H9 (cell line): ENCODE measurements at regions not wholly inside any gene's neighbourhood (a gene's known extent, or its start where the extent isn't known, plus 50 kb on each side); places are given as distances from the start of the nearest gene placed in this dataset.

Experiments
- DNase-seq: peaks from one replicate; pipeline ENCODE4 v3.0.0-alpha.2; 2017
- H2AFZ ChIP-seq: one replicate; pipeline ENCODE4 v1.6.1; 2013; ENCODE audit warnings: mild to moderate bottlenecking, low read length, control low read depth, moderate library complexity
- H2AK5ac ChIP-seq: 2 replicates; pipeline ENCODE4 v1.6.1; 2013; ENCODE audit warnings: low read length, control low read depth, mixed read lengths; ENCODE audit not compliant: insufficient read length
- H2BK120ac ChIP-seq: one replicate; pipeline ENCODE4 v1.6.1; 2013; ENCODE audit warnings: low read depth, mild to moderate bottlenecking, low read length, control low read depth, inconsistent platforms; ENCODE audit not compliant: poor library complexity, severe bottlenecking
- H2BK12ac ChIP-seq: 2 replicates; pipeline ENCODE4 v1.6.1; 2013; ENCODE audit warnings: low read length, control low read depth, mixed read lengths, low read depth; ENCODE audit not compliant: insufficient read length
- H2BK15ac ChIP-seq: 2 replicates; pipeline ENCODE4 v1.6.1; 2013; ENCODE audit warnings: low read depth, low read length, control low read depth
- H2BK20ac ChIP-seq: one replicate; pipeline ENCODE4 v1.6.1; 2013; ENCODE audit warnings: low read depth, mild to moderate bottlenecking, low read length, control low read depth, inconsistent platforms; ENCODE audit not compliant: poor library complexity, severe bottlenecking
- H2BK5ac ChIP-seq: 2 replicates; pipeline ENCODE4 v1.6.1; 2013; ENCODE audit warnings: low read length, control low read depth, mixed read lengths; ENCODE audit not compliant: insufficient read length
- H3K14ac ChIP-seq: 2 replicates; pipeline ENCODE4 v1.6.1; 2013; ENCODE audit warnings: low read length, control low read depth; ENCODE audit not compliant: insufficient read depth
- H3K18ac ChIP-seq: 2 replicates; pipeline ENCODE4 v1.6.1; 2013; ENCODE audit warnings: low read depth, mild to moderate bottlenecking, mixed read lengths, low read length, control low read depth; ENCODE audit not compliant: insufficient read length
- H3K23ac ChIP-seq: 2 replicates; pipeline ENCODE4 v1.6.1; 2013; ENCODE audit warnings: low read length, control low read depth, mixed read lengths, low read depth; ENCODE audit not compliant: insufficient read length
- H3K23me2 ChIP-seq: 2 replicates; pipeline ENCODE4 v1.6.1; 2013; ENCODE audit warnings: low read depth, mild to moderate bottlenecking, mixed read lengths, low read length, control low read depth; ENCODE audit not compliant: insufficient read length, poor library complexity, severe bottlenecking
- H3K27ac ChIP-seq: 2 replicates; pipeline ENCODE4 v1.5.1; 2013; ENCODE audit warnings: low read length, control low read depth, mixed read lengths, low read depth; ENCODE audit not compliant: insufficient read length
- H3K27me3 ChIP-seq: 2 replicates; pipeline ENCODE4 v1.6.1; 2013; ENCODE audit warnings: low read length, control low read depth, inconsistent platforms; ENCODE audit not compliant: insufficient read depth
- H3K4ac ChIP-seq: 2 replicates; pipeline ENCODE4 v1.6.1; 2013; ENCODE audit warnings: low read depth, mild to moderate bottlenecking, control low read depth, inconsistent platforms, low read length, moderate library complexity
- H3K4me1 ChIP-seq: 2 replicates; pipeline ENCODE4 v1.6.1; 2013; ENCODE audit warnings: low read length, control low read depth, inconsistent platforms; ENCODE audit not compliant: insufficient read depth
- H3K4me2 ChIP-seq: 2 replicates; pipeline ENCODE4 v1.6.1; 2013; ENCODE audit warnings: low read length, control low read depth, mixed read lengths; ENCODE audit not compliant: insufficient read length, insufficient read depth
- H3K56ac ChIP-seq: 2 replicates; pipeline ENCODE4 v1.6.1; 2013; ENCODE audit warnings: low read depth, mild to moderate bottlenecking, mixed read lengths, low read length, control low read depth; ENCODE audit not compliant: insufficient read length
- H3K79me1 ChIP-seq: 2 replicates; pipeline ENCODE4 v1.6.1; 2013; ENCODE audit warnings: low read depth, mild to moderate bottlenecking, moderate library complexity, low read length, control low read depth, inconsistent platforms; ENCODE audit not compliant: insufficient read depth, poor library complexity, severe bottlenecking
- H3K79me2 ChIP-seq: 2 replicates; pipeline ENCODE4 v1.6.1; 2013; ENCODE audit warnings: low read length, control low read depth, inconsistent platforms; ENCODE audit not compliant: insufficient read depth
- H3K9ac ChIP-seq: 2 replicates; pipeline ENCODE4 v1.6.1; 2013; ENCODE audit warnings: low read length, control low read depth, mixed read lengths; ENCODE audit not compliant: insufficient read length; ENCODE audit errors: extremely low read depth
- H3K9me3 ChIP-seq: one replicate; pipeline ENCODE4 v1.6.1; 2013; ENCODE audit warnings: low read depth, low read length, inconsistent platforms; ENCODE audit not compliant: control insufficient read depth
- H3T11ph ChIP-seq: one replicate; pipeline ENCODE4 v1.6.1; 2013; ENCODE audit warnings: mild to moderate bottlenecking, low read length, control low read depth, inconsistent platforms
- H4K20me1 ChIP-seq: one replicate; pipeline ENCODE4 v1.6.1; 2013; ENCODE audit not compliant: control insufficient read depth, insufficient read length, insufficient read depth
- H4K5ac ChIP-seq: 2 replicates; pipeline ENCODE4 v1.6.1; 2013; ENCODE audit warnings: low read depth, mild to moderate bottlenecking, mixed read lengths, low read length, control low read depth; ENCODE audit not compliant: insufficient read length
- H4K8ac ChIP-seq: replicated peaks from 2 replicates; pipeline ENCODE4 v1.6.1; 2013; ENCODE audit warnings: low read length, control low read depth, mixed read lengths, low read depth; ENCODE audit not compliant: insufficient read length
- H4K91ac ChIP-seq: 2 replicates; pipeline ENCODE4 v1.6.1; 2013; ENCODE audit warnings: low read depth, mild to moderate bottlenecking, moderate library complexity, mixed read lengths, low read length, control low read depth; ENCODE audit not compliant: insufficient read length
- H3K27ac Mint-ChIP-seq, 3 experiments: 2 replicates in 2 of 3; 3 replicates in 1 of 3; pipeline ENCODE4 v1.8.0; 2020 to 2021; ENCODE audit warnings: mixed read lengths in 3 of 3, mild to moderate bottlenecking in 1 of 3, moderate library complexity in 1 of 3
- H3K27me3 Mint-ChIP-seq: 2 replicates; pipeline ENCODE4 v1.8.0; 2021; ENCODE audit warnings: low read depth, mild to moderate bottlenecking, moderate library complexity, mixed read lengths
- H3K36me3 Mint-ChIP-seq, 3 experiments: 2 replicates in 2 of 3; 3 replicates in 1 of 3; pipeline ENCODE4 v1.8.0; 2020 to 2021; ENCODE audit warnings: low read depth in 3 of 3, mixed read lengths in 3 of 3; ENCODE audit not compliant: insufficient read depth in 1 of 3
- H3K4me1 Mint-ChIP-seq, 2 experiments: 2 replicates each; pipeline ENCODE4 v1.8.0; 2020; ENCODE audit warnings: mixed read lengths in 2 of 2
- H3K4me3 Mint-ChIP-seq, 2 experiments: 2 replicates in 1 of 2; 3 replicates in 1 of 2; pipeline ENCODE4 v1.8.0; 2020 to 2021; ENCODE audit warnings: mild to moderate bottlenecking in 2 of 2, mixed read lengths in 2 of 2, moderate library complexity in 1 of 2
- H3K9me3 Mint-ChIP-seq, 2 experiments: 2 replicates in 1 of 2; 3 replicates in 1 of 2; pipeline ENCODE4 v1.8.0; 2020; ENCODE audit warnings: mild to moderate bottlenecking in 2 of 2, mixed read lengths in 2 of 2, moderate library complexity in 1 of 2
- CTCF ChIP-seq: fragments of 200-600 bp; sonication (generic); conservative IDR thresholded peaks from 3 replicates; pipeline ENCODE4 v1.8.0; 2021; ENCODE audit warnings: antibody characterized with exemption, mild to moderate bottlenecking
- WGBS: extraction: QIAGEN DNeasy Blood & Tissue Kit; methylation state at CpG from one replicate; pipeline ENCODE4 v1.1.7; 2013; ENCODE audit warnings: missing lambda C conversion rate, low lambda C conversion rate, mixed read lengths; ENCODE audit not compliant: insufficient read length; ENCODE audit errors: extremely low coverage; 5-methylcytosine and 5-hydroxymethylcytosine counted together

DNA sequence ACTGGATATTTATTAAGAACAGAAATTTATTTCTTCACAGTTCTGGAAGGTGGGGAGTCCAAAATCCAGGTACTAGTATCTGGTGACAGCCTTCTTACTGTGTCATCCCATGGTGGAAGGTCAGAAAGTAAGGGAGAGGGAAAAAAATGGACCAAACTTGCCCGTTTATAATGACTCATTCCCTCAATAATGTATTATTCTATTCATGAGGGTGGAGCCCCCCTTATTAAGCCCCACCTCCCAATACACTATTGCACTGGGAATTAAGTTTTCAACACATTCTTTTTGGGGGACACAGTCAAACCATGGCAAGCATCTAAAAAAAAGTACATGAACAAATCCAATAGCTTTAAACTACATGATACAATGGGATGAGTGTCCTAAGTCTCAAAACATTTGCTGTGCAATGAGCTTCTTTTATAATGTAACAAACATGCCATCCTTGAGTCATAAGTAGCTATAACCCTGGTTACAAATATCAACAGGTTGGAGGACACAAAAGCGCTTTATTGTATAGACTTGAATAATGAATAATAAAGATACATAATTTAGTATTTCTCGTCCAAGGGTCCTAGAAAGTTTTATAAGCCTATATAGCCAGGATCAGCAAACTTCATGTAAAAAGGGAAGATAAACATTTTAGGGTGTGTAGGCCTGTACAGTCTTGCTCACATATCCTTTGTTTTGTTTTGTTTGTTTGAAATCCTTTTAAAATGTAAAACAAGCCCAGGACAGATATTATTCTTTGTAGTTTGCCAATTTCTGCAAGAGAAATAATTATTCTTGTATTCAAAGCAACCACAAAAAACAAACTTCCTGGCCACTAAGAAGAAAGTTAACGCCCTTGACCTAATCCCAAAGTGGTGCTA is 160.6 kb upstream of the RAP2B start:
- WGBS, result no CpG with 5 or more reads among the region's 4 CpGs
- no peaks in the 10 kb centered on the region for H3K79me2 ChIP-seq

More for the DNA sequence above, 160.6 kb upstream of the RAP2B start:
- no peak overlapping the region for H3K4me2 ChIP-seq
- Mint-ChIP-seq H3K27ac (no peak overlapping the region), H3K4me1 (0 out of 4 replicates have a peak, but pooled peaks cover 0 to 3% of the 10 kb centered on the region in 2 experiments), H3K4me3 (no peak overlapping the region), H3K9me3 (no peaks in the 10 kb centered on the region), H3K36me3 (no peaks in the 10 kb centered on the region), H3K27me3 (no peaks in the 10 kb centered on the region)
- H3K23ac ChIP-seq, result no peak overlapping the region
- no peak overlapping the region for H4K91ac ChIP-seq
- no peak overlapping the region for H2AK5ac ChIP-seq
- no peak overlapping the region for H2AFZ ChIP-seq
- H3K9ac ChIP-seq, result no peak overlapping the region
- H4K20me1 ChIP-seq, result no peaks in the 10 kb centered on the region
- H3K9me3 ChIP-seq, result no peaks in the 10 kb centered on the region
- H4K5ac ChIP-seq, result no peak overlapping the region
- H2BK12ac ChIP-seq, result no peak overlapping the region
- DNase-seq, result no peak
- H3K27ac ChIP-seq, result no peak overlapping the region
- no peaks in the 10 kb centered on the region for H3K79me1 ChIP-seq
- H3K23me2 ChIP-seq, result no peaks in the 10 kb centered on the region
- no peak overlapping the region for H2BK120ac ChIP-seq
- no peak overlapping the region for H3K18ac ChIP-seq
- H4K8ac ChIP-seq, result no peak overlapping the region
- H2BK15ac ChIP-seq, result no peak overlapping the region
- H3K4ac ChIP-seq, result no peak overlapping the region
- no peak overlapping the region for H3K14ac ChIP-seq
- TF ChIP-seq CTCF, result no peak
- no peak overlapping the region for H3T11ph ChIP-seq
- H3K4me1 ChIP-seq, result no peaks in the 10 kb centered on the region
- no peaks in the 10 kb centered on the region for H3K27me3 ChIP-seq
- no peak overlapping the region for H2BK20ac ChIP-seq
- H3K56ac ChIP-seq, result no peak overlapping the region
- H2BK5ac ChIP-seq, result no peak overlapping the region
